ENCODE measurements at regions not wholly inside any gene's neighbourhood (a gene's known extent, or its start where the extent isn't known, plus 50 kb on each side); places are given as distances from the start of the nearest gene placed in this dataset.

GRCh38 chr6:153882411-153882810 lies 156.6 kb upstream of the OPRM1 start:
- no peak for DNase-seq (ENCODE audit: low spot score)

GRCh38 chr6:153873541-153873940 lies 165.5 kb upstream of the OPRM1 start:
- no peak for DNase-seq (ENCODE audit: low spot score)

GRCh38 chr6:153872946-153873345 lies 166.1 kb upstream of the OPRM1 start:
- DNase-seq (ENCODE audit: low spot score): no peak

GRCh38 chr6:153862927-153863326 lies 176.1 kb upstream of the OPRM1 start:
- DNase-seq (ENCODE audit: low spot score): no peak

- no peak for DNase-seq (ENCODE audit: low spot score)
Measured at GRCh38 chr6:153862139-153862538, 176.9 kb upstream of the OPRM1 start.

GRCh38 chr6:153858529-153858928 lies 180.5 kb upstream of the OPRM1 start:
- no peak for DNase-seq (ENCODE audit: low spot score)

- DNase-seq (ENCODE audit: low spot score): no peak
Measured at GRCh38 chr6:153856929-153857376, 182.1 kb upstream of the OPRM1 start.

- peak; percentile 46 for DNase-seq (ENCODE audit: low spot score)
Measured at GRCh38 chr6:153852481-153852880, 186.6 kb upstream of the OPRM1 start.

GRCh38 chr6:153852034-153852433 lies 187.0 kb upstream of the OPRM1 start:
- DNase-seq (ENCODE audit: low spot score): no peak

- no peak for DNase-seq (ENCODE audit: low spot score)
Measured at GRCh38 chr6:153849072-153849779, 189.8 kb upstream of the OPRM1 start.

GRCh38 chr6:153843420-153843819 lies 195.6 kb upstream of the OPRM1 start:
- no peak for DNase-seq (ENCODE audit: low spot score)

GRCh38 chr6:153842491-153842890 lies 196.5 kb upstream of the OPRM1 start:
- no peak for DNase-seq (ENCODE audit: low spot score)

GRCh38 chr6:153840039-153840850 lies 198.8 kb upstream of the OPRM1 start:
- DNase-seq (ENCODE audit: low spot score): no peak

- no peak for DNase-seq (ENCODE audit: low spot score)
Measured at GRCh38 chr6:153832543-153832942, 206.5 kb upstream of the OPRM1 start.

- no peak for DNase-seq (ENCODE audit: low spot score)
Measured at GRCh38 chr6:153831350-153832078, 207.5 kb upstream of the OPRM1 start.

GRCh38 chr6:153817173-153817572 lies 221.9 kb upstream of the OPRM1 start:
- DNase-seq (ENCODE audit: low spot score): no peak

GRCh38 chr6:153816366-153816765 lies 222.7 kb upstream of the OPRM1 start:
- peak; percentile 69 for DNase-seq (ENCODE audit: low spot score)

- DNase-seq (ENCODE audit: low spot score): no peak
Measured at GRCh38 chr6:153814136-153814535, 224.9 kb upstream of the OPRM1 start.

- no peak for DNase-seq (ENCODE audit: low spot score)
Measured at GRCh38 chr6:153804755-153805330, 234.2 kb upstream of the OPRM1 start.

- DNase-seq (ENCODE audit: low spot score): no peak
Measured at GRCh38 chr6:153801917-153802316, 237.1 kb upstream of the OPRM1 start.

- DNase-seq (ENCODE audit: low spot score): no peak
Measured at GRCh38 chr6:153800580-153801188, 238.4 kb upstream of the OPRM1 start.

Data from mucosa of gallbladder (tissue), 1 donor.